OCI-LY1 (cell line): ENCODE measurements at regions not wholly inside any gene's neighbourhood (a gene's known extent, or its start where the extent isn't known, plus 50 kb on each side); places are given as distances from the start of the nearest gene placed in this dataset.

Experiments used
- H2AFZ ChIP-seq: fragments of 200-600 bp; sonication (generic), shearing (Covaris generic); 2 replicates; pipeline ENCODE4 v1.6.0; 2014; ENCODE audit warnings: antibody characterized with exemption, mild to moderate bottlenecking, low read length
- H3F3A ChIP-seq: fragments of 200-600 bp; sonication (generic), shearing (Covaris generic); 2 replicates; pipeline ENCODE4 v1.6.0; 2014; ENCODE audit warnings: mild to moderate bottlenecking, antibody characterized with exemption, low read length, moderate library complexity; ENCODE audit not compliant: insufficient read depth
- H3K27ac ChIP-seq: fragments of 200-600 bp; sonication (generic); 2 replicates; pipeline ENCODE4 v1.5.1; 2014; ENCODE audit warnings: low read length, mixed run types, mild to moderate bottlenecking, low read depth; ENCODE audit not compliant: poor library complexity, severe bottlenecking
- H3K27me3 ChIP-seq: fragments of 200-600 bp; sonication (generic); 2 replicates; pipeline ENCODE4 v1.6.0; 2014; ENCODE audit warnings: antibody characterized with exemption, mild to moderate bottlenecking, low read length, moderate library complexity; ENCODE audit not compliant: insufficient read depth
- H3K36me3 ChIP-seq: fragments of 200-600 bp; sonication (generic); 2 replicates; pipeline ENCODE4 v1.6.1; 2014; ENCODE audit warnings: mild to moderate bottlenecking, antibody characterized with exemption, low read length, moderate library complexity, mixed read lengths; ENCODE audit not compliant: insufficient read depth
- H3K4me1 ChIP-seq: fragments of 200-600 bp; sonication (generic); 2 replicates; pipeline ENCODE4 v1.5.1; 2014; ENCODE audit warnings: mild to moderate bottlenecking, low read length, moderate library complexity; ENCODE audit not compliant: insufficient read depth, severe bottlenecking
- H3K4me2 ChIP-seq: fragments of 200-600 bp; sonication (generic), shearing (Covaris generic); 2 replicates; pipeline ENCODE4 v1.6.1; 2014; ENCODE audit warnings: low read length
- H3K4me3 ChIP-seq: fragments of 200-600 bp; sonication (generic); 2 replicates; pipeline ENCODE4 v1.5.1; 2014; ENCODE audit warnings: low read length, low read depth, mild to moderate bottlenecking, mixed read lengths; ENCODE audit not compliant: poor library complexity, severe bottlenecking
- H3K79me2 ChIP-seq: fragments of 200-600 bp; shearing (Covaris generic); 2 replicates; pipeline ENCODE4 v1.6.1; 2016; ENCODE audit warnings: mixed run types, low read length, mixed read lengths; ENCODE audit not compliant: insufficient read depth
- H3K9ac ChIP-seq: fragments of 200-600 bp; sonication (generic), shearing (Covaris generic); 2 replicates; pipeline ENCODE4 v1.6.1; 2014; ENCODE audit warnings: mild to moderate bottlenecking, low read length, mixed read lengths
- H3K9me2 ChIP-seq: fragments of 200-600 bp; sonication (generic), shearing (Covaris generic); 2 replicates; pipeline ENCODE4 v1.6.1; 2014; ENCODE audit warnings: low read depth, mild to moderate bottlenecking, low read length, mixed read lengths
- H3K9me3 ChIP-seq: fragments of 200-600 bp; shearing (Covaris generic); 2 replicates; pipeline ENCODE4 v1.6.1; 2014; ENCODE audit warnings: low read length, mixed read lengths
- H4K20me1 ChIP-seq: fragments of 200-600 bp; sonication (generic), shearing (Covaris generic); 2 replicates; pipeline ENCODE4 v1.6.0; 2016; ENCODE audit warnings: mild to moderate bottlenecking, low read length; ENCODE audit not compliant: insufficient read depth
- CTCF ChIP-seq: fragments of 200-600 bp; sonication (generic), shearing (Covaris generic); IDR thresholded peaks from 2 replicates; pipeline ENCODE4 v1.5.1; 2017; ENCODE audit warnings: mild to moderate bottlenecking, antibody characterized with exemption, low read length, moderate library complexity, mixed read lengths
- EZH2 ChIP-seq: fragments of 200-600 bp; sonication (generic), shearing (Covaris generic); IDR thresholded peaks from 2 replicates; pipeline ENCODE4 v1.8.0; 2017; ENCODE audit warnings: borderline replicate concordance, mixed run types, mild to moderate bottlenecking, antibody characterized with exemption, low read length, moderate library complexity, mixed read lengths

GRCh38 chr2:5905661-5906060, 213.5 kb downstream of the SOX11 start:
- Histone ChIP-seq H2AFZ (no peak overlapping the region), H3K4me2 (no peak overlapping the region), H3K27ac (no peak overlapping the region), H3K79me2 (no peaks in the 10 kb centered on the region), H3K4me3 (no peak overlapping the region), H3K4me1 (no peaks in the 10 kb centered on the region), H4K20me1 (no peaks in the 10 kb centered on the region), H3K27me3 (no peaks in the 10 kb centered on the region), H3K9ac (no peak overlapping the region), H3F3A (no peaks in the 10 kb centered on the region), H3K36me3 (no peaks in the 10 kb centered on the region), H3K9me2 (no peaks in the 10 kb centered on the region), H3K9me3 (no peaks in the 10 kb centered on the region)
- TF ChIP-seq CTCF (no peak), EZH2 (no peak)

- Histone ChIP-seq H3F3A (no peaks in the 10 kb centered on the region), H3K4me1 (no peaks in the 10 kb centered on the region), H3K4me2 (no peak overlapping the region), H3K4me3 (no peak overlapping the region), H4K20me1 (no peaks in the 10 kb centered on the region), H3K9me3 (no peaks in the 10 kb centered on the region), H3K9ac (no peak overlapping the region), H3K79me2 (no peaks in the 10 kb centered on the region), H3K27ac (no peak overlapping the region), H2AFZ (no peak overlapping the region), H3K36me3 (no peaks in the 10 kb centered on the region; the same call in 1 of the 2 replicates), H3K27me3 (no peaks in the 10 kb centered on the region), H3K9me2 (no peaks in the 10 kb centered on the region)
- no peak for TF ChIP-seq EZH2
- TF ChIP-seq CTCF: no peak
These were observed 215.9 kb downstream of the SOX11 start for GRCh38 chr2:5908071-5908470.

- no peak overlapping the region for H3K4me3 ChIP-seq
- H3K4me1 ChIP-seq: no peaks in the 10 kb centered on the region
- no peaks in the 10 kb centered on the region for H3K9me3 ChIP-seq
- H3F3A ChIP-seq: no peaks in the 10 kb centered on the region
- no peaks in the 10 kb centered on the region for H3K79me2 ChIP-seq
- H3K9me2 ChIP-seq: no peaks in the 10 kb centered on the region
- H3K27me3 ChIP-seq: no peaks in the 10 kb centered on the region
- TF ChIP-seq CTCF (no peak), EZH2 (no peak)
- no peaks in the 10 kb centered on the region; the same call in 1 of the 2 replicates for H3K36me3 ChIP-seq
- H4K20me1 ChIP-seq: no peaks in the 10 kb centered on the region
- H3K4me2 ChIP-seq: no peak overlapping the region
- no peak overlapping the region for H3K27ac ChIP-seq
- H3K9ac ChIP-seq: no peak overlapping the region
- no peak overlapping the region for H2AFZ ChIP-seq
These were observed 219.5 kb downstream of the SOX11 start for GRCh38 chr2:5911718-5912117.
